SU-DHL-6 (cell line): ENCODE measurements at regions not wholly inside any gene's neighbourhood (a gene's known extent, or its start where the extent isn't known, plus 50 kb on each side); places are given as distances from the start of the nearest gene placed in this dataset.
"Not testable (repeated sequence)": the region's sequence is repeated elsewhere in the genome, so short reads cannot be mapped to it uniquely, and the experiment has no call there.

ENCODE experiments used
- EZH2phosphoT487 ChIP-seq: fragments of 200-600 bp; sonication (generic), shearing (Covaris generic); conservative IDR thresholded peaks from 2 replicates; pipeline ENCODE4 v1.6.1; 2018; ENCODE audit warnings: mild to moderate bottlenecking, antibody characterized with exemption, low read length, moderate library complexity, mixed read lengths
- TF ChIP-seq, protein P1 (sequence below): fragments of 200-600 bp; sonication (generic); IDR thresholded peaks from one replicate; pipeline ENCODE4 v1.5.1; 2017; ENCODE audit warnings: antibody characterized with exemption, mild to moderate bottlenecking, low read length, moderate library complexity; ENCODE audit not compliant: insufficient read depth, poor library complexity, severe bottlenecking

DNA sequence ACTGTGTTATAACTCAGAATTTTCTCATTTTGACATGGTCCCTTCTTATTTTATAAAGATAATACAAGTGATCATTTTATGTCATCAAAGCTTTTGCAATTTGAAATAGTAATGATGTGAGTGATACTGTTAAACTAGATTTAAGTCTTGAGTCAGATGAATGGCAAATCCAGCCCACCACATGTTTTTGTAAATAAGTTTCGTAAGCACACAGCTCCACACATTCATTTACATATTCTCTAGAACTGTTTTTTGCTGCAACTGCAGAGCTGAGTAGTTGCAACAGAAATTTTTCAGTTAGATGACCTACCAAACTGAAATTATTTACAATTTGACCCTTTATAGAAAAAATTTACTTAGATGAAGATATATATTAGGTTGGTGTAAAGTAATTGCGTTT is 108.1 kb downstream of the CDRT15L2 start:
- TF ChIP-seq EZH2phosphoT487 = not testable (repeated sequence)
- TF ChIP-seq, protein P1, sequence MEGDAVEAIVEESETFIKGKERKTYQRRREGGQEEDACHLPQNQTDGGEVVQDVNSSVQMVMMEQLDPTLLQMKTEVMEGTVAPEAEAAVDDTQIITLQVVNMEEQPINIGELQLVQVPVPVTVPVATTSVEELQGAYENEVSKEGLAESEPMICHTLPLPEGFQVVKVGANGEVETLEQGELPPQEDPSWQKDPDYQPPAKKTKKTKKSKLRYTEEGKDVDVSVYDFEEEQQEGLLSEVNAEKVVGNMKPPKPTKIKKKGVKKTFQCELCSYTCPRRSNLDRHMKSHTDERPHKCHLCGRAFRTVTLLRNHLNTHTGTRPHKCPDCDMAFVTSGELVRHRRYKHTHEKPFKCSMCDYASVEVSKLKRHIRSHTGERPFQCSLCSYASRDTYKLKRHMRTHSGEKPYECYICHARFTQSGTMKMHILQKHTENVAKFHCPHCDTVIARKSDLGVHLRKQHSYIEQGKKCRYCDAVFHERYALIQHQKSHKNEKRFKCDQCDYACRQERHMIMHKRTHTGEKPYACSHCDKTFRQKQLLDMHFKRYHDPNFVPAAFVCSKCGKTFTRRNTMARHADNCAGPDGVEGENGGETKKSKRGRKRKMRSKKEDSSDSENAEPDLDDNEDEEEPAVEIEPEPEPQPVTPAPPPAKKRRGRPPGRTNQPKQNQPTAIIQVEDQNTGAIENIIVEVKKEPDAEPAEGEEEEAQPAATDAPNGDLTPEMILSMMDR = not testable (repeated sequence)
